Esophagus mucosa (tissue), 1 donor: ENCODE measurements at regions not wholly inside any gene's neighbourhood (a gene's known extent, or its start where the extent isn't known, plus 50 kb on each side); places are given as distances from the start of the nearest gene placed in this dataset.

ENCODE experiments used
- ATAC-seq: fragments of 200-7000 bp; cut with Tn5 transposase; one replicate; pipeline ENCODE4 v1.9.1; 2020
- donor health status: DM: yes; HTN: yes; CAD: no.

DNA sequence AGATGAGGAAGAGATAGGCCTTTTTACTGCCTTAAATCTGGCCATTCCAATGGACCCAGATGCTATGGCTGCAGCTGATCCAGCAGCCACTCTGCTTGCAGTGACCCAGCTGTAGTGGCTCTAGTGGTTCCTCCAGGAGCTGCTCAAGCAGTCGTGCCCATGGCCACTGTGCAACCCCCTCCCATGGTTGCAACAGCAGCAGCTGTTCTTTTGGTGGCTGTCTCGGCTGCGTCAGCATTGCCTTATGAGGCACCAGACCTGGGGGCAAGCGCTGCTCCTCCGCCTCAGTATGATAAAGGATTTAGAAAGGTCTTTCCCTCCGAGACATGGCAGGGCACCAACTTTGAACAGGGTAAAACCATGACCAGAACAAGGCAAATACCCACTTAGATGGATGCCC lies 384.9 kb upstream of the DCC start:
- no peak for ATAC-seq

DNA sequence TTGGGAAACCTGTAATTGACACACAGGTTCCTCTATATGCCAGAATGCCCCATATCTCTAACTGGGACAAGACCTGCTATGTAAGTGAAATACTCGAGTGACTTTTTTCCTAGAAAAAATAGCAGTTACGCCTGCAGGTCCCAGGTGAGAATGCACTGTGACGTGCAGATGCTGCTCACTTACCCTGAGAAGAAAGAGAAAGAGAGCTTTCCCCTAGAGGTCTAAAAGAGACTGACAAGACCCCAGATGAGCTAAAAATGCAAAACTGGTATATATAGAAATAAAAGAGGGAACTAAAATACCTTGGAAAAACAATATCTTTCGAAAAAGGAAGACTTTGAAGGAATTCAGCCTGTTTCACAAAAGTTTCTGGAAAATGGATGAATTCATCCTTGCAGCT lies 383.0 kb upstream of the DCC start:
- ATAC-seq, result no peak

DNA sequence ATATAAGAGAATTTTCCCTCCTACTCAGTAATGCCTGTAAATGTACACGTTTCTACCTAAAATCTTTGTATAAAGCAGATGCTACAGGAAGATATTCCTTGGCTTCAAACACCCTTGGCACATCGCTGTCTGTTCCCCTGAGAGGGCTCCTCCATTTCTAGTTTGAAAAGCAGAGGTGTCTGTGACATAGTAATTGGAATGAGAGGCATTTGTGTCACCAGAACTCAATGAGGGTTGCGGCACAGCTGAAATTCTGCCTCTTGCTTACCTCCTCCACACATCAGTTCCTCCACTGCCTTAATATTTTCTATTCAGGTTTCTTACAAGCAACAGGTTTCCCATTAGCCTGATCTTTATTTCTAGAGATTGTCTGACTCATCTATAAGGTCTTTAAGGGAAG lies 359.9 kb upstream of the DCC start:
- ATAC-seq, result no peak

DNA sequence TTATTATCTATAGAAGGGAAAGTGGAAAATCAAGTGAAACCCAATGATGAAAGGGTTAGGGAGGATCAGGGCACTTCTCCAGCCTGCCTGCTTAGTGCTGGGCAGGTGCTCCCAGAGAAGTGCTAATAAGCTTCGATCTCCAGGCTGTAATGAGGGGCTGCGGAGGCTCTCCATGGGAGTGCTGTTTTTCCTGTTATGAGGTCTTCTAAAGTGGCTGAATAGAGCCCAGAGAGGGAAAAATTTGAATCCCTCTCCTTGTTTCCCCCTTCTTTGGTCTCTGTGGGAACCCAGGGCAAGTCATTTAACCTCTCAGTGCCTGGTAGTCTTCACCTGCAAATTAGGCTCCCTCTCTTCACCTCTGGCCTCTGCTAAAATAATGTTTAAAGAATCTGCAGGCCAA lies 351.7 kb upstream of the DCC start:
- ATAC-seq, result no peak

DNA sequence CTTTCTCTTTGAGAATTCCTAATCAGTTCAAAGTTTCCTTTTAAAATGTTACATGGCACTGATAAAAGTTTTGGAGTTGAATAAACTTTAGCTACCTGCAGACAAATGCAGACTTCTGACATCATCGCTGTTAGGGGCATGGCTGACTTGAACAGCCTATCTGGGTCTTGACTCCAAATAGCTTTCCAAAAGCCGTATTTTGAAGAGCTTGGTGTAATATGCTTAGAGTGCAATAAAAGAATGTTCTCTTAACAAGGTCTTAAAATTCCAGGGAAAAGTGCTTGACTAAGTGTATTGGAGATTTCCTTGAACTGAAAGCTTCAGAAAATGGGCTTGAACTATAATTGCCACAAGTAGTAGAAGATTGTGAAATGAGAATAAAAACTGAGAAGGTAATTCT lies 342.9 kb upstream of the DCC start:
- no peak for ATAC-seq

DNA sequence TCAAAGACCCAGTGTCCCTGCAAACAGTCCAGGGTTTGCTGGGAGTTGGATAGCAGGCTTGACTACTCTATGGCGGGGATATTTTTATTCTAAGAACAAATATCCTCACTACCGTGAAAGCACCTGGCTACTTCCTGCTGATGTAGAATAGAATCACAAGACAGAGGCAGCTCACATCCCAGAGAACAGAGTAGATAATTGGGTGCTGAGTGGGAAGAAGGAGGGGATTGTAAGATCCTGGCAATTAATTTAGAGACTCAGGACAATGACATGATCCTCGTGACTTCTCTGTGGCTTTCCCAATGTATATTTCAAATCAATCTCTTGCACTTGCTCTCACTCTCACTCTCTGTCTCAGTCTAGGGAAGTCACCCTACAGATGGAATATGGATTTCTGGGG lies 341.9 kb upstream of the DCC start:
- ATAC-seq, result no peak

DNA sequence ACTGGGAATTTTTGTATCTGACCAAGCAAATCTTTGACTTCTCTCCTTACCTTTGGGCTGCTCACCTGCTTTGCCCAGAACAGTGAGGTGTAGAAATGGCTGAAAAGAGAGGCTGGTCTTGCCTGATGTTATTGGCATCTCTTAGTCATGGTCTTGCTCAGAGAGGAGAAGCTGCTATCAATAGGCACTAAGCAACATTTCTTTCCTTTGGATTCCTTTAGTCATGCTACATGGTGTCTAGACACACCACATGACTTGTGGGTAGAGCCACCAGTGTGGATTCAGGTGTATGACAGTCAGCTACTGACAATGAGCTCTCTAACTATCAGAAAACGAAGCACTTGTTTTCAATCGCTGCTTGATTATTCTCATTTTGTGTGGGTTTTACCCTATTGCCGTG lies 341.3 kb upstream of the DCC start:
- ATAC-seq, result no peak

DNA sequence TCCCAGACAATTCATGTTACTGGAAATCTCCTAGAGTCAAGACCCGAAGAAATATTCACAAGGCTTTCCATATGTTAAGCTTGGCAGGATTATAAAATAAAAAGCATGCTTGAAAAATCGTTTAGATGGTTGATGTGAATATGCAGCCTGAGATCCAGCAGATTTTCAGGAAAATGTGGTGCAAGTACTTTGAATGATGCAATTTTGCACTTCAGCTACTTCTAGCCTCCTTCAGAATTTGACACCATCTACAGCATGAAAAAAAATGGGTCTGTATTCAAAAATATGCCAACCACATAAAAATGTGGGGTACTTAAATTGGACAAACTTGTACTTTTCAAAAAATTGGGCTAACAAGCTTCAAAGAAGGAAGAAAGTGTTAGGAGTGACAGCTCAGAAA lies 340.6 kb upstream of the DCC start:
- no peak for ATAC-seq

DNA sequence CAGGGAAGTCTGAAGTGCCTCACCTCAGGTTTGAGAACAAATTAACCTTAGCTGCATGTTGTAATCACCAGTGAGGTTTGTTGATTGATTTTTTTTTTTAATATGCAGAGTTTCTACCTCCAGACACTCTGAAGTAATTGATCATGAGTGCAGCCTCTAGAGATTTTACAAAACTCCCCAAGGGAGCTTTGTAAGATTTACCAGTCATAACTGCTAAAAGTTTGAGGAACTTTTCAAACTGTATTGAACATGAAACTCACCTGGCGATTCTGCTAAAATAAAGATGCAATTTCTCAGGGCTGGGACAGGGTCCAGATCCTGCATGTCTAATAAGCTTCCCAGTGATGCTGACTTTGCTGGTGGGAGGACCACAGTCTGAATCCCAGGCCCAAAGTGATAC lies 339.6 kb upstream of the DCC start:
- no peak for ATAC-seq

DNA sequence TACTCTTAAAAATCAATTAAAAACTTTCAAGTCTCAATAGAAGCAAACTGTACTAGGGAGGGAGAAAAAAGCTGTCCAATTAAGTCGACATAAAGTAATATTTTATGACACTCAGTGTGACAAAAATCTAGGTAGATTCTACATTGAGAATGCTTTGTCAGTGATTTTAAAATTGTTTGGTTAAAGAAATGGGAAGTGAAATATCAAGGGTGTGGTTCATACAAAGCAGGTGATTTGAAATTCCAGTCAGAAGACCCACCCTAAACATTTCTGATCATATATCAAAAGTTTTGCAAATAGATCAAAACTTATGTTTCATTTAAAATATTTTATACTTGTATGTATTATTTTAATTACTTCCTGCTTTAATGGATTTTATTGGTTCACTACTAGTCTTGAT lies 338.9 kb upstream of the DCC start:
- ATAC-seq, result no peak

DNA sequence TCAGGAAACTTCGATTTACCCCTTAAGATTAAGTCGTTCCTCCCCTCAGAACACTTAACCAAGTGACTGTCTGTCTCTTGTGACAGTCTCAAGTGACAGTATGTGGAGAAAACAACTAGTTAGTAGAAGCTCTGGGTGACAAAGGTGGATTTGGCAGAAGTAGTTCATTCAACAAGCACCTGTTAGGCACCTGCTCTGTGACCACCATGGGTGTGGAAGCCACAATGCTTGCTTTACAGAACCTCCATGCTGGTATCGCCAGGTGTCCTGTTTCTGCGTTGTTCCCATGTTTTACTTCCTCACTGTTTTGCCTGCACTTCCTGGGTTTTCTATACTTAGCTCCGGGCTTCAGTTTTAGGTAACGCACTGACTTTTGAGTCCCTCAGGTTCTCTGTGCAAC lies 337.4 kb upstream of the DCC start:
- ATAC-seq, result no peak

DNA sequence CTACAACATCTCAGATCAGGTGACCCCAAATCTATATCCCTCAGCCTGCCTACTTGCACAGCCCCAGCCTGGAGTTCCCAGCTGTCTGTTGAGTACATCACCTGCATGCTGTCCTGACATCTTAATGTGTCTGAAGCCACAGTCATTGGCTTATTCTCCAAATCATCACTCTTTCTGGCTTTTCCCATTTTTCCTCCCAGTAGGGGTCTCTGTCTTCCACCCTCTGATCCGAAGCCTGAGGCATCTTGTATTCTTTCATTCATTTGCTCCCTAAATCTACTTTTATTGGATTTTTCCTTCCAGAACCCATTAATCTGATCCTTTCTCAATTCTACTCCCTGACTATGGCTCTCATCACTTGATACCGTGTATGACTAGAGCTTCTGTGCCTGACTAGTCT lies 332.9 kb upstream of the DCC start:
- ATAC-seq, result no peak

DNA sequence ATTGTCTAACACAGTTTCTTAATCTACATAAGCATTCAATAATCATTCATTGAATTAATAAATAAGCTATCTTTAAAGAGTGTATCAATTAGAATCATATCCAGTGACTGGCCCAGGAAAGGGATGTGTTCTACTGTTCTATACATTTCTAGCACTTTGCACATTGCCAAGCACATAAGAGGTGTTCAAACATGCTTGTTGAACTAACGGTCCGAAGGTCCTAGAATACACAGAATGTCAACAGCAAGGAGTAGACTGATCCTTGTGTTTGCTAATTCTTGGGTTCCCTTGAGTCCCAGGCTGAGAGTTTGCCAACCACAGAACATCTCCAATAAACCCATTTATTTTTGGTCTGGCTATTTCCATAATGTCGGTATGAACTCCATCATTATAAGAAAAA lies 331.7 kb upstream of the DCC start:
- no peak for ATAC-seq

DNA sequence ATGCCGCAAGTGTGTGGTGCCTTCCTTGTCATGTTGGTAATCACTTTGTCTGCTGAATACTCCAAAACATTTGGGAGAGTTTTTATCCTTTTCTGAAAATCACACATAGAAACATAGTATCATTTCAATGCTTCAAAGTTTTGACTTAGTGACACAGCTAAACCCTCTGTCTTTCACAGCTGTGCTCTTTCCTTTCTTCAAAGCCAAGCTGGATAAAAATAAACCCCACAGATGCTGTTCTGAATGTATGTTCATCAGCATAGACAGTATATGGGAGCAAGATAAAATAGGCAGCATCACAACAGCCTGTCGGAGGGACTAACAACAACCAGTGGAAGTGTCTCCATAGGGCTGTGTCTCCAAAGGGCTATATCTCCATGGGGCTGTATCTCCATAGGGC lies 331.3 kb upstream of the DCC start:
- ATAC-seq, result no peak

DNA sequence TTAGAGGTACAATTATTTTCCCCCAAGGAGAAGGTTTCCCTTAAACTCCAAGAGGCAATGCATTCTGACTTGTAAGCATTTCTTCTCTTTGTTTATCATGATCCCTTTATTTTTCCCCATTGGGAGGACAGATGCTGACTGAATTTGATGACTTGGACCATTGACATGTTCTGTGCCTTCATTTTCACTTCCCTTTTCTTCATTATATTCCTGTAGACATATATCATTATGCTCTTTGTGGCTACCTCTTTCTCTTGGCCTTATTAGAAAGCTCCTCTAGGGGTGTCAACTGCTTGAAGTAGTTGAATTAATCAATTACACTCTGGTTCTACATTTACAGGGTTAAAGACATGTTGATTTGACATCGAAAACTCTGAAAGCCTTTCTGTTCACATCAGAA lies 330.0 kb upstream of the DCC start:
- ATAC-seq, result no peak

DNA sequence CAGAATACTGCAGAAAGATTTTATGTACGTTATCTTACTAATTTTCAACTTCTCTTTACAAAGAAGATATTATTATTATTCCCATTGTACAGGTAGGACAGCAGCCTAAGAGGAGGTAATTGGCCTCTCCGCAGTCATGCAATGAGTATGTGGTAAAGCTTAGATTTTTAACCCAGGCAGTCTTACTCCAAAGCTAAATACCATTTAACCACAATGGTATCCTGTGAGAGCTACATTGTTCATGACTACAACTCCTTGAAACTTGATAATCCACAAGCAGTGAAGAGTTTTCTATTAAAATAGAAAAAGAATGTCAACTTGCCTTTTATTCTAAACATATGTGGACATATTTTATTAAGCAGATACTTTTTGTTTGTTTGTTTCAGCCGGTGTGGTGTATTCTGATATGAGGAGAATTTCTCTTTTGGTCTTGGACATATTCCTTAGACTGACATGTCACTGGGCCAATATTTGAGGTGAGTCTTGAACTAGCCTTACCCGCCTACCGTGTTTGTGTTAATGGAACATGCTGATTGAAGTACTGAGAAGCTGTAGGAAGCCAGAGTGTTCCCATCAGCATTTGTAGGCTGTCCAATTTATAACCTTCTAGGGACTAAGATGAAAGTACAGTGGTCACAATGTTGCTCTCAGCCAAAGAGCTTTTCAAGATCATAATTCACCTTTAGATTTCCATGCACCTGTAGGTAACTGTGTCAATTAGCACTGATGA lies 293.9 kb upstream of the DCC start:
- ATAC-seq, result no peak

DNA sequence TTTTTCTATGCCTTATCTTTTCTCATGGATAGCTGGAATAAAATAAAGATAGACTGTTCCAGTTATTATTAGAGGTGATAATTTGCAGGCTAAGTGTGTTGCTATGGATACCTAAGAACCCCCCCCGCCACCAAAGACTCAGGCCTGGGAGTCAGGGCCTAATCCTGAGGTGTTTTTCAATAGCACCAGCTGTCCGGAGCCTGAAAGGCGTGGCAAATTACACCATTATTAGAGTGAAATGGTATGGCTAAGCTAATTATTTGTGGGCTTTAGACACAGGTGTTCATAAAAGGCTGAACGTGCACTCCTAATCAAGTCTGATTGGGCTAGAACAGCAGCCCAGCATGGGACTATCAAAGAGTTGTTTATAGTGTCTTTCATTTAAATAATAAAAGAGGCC lies 293.2 kb upstream of the DCC start:
- ATAC-seq, result no peak

DNA sequence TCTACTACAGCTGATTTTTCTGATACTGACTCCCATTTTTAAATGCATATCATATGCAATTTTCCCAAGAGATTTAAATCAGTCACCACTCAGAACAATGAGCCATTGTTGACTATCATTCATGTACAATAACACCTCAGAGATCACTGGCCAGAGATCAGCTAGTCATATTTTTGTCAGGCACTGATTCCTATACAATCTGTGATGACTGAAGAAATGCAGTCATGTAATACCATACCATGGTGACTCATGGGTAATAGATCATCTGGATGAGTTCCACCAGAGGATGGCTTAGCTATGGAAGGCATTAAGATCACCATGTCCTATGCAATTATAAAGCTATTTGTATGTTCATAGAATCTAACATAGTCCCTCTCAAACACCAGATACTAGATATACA lies 285.7 kb upstream of the DCC start:
- ATAC-seq, result no peak

DNA sequence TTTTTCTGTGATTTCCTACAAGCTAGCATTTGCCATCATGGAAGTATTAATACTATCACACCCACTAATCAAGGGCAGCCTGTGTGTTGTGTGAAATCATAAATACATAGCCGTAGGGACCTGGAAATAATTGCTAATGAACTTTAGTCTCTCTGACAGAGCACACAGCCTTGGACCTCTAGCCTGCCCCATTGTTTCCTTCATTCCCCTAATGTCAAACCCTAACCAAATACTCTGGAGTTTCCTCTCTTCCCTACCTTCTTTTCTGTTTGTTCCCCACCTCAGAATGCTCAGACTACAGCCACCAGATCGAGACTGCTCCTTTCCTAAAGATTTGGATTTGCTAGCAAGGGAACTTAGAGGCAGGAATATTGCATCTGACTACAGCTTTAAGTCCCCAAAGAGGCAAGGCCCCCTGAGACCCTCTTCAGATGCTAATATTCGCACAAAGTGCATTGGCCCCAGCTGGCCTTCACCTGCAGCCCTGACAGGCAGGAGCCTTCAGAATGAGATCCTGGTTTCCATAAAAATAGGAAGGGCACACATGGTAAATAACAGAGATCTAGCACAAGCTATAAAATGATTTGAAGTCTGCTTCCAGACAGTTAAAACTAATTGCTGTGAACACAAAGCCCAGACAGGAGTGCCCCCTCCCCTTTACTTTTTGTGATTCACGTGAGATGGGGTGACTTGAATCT lies 279.2 kb upstream of the DCC start:
- no peak for ATAC-seq

DNA sequence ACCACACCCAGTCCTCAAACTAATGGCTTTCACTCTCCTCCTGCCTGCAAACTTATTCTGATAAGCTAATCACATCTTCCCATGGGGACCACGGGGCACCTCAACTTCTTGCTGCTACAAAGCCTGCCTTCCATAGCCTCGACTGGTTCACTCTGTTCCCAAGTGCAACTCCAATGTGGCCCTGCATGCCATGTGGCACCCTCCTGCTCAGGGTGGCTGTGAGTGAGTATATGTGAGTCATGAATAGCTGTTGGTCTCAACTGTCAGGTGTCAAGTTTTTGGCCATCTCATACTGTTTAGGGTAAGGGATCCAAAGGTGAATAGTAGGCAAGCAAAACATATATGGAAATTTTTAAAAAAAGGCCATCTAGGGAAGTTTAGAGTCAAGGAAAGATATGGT lies 276.1 kb upstream of the DCC start:
- ATAC-seq, result no peak

DNA sequence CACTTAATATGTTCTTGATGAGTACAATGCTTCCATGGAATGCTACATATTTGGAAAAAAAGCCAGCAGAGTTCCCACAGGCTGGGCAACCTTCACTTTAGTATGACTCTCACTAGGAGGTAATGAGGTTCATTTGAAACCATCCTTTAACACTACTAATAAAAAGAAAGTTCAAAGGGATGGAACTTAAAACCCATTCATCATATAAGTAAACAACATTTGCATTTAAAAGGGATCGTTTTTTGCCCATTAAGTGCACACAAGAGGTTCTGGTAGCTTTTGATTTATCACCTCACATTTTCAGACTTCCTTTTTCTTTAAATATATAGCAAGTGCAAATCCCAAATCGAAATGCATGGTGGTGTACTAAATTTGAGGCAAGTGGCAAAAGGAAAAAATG lies 270.8 kb upstream of the DCC start:
- ATAC-seq, result no peak

DNA sequence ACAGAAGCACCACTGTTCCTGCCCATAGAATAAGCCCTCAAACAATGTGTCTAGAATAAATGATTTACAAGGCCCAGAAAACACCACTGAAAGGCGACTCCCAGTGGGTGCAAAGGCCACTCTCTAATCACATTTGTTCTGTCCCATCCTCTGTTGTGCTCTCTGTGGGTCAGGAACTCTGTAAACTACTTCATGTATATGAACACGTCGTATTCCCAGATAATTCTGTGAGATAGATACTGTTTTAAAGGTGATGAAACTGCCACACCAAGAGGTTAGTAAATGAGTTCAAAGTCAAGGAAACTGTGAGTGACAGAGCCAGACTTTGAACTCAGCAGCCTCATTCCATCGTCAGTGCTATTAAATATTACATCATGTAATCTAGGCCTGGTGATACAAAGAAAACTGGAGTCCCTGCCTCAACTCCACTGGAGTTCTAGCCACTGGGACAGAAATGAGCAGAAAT lies 269.7 kb upstream of the DCC start:
- no peak for ATAC-seq

DNA sequence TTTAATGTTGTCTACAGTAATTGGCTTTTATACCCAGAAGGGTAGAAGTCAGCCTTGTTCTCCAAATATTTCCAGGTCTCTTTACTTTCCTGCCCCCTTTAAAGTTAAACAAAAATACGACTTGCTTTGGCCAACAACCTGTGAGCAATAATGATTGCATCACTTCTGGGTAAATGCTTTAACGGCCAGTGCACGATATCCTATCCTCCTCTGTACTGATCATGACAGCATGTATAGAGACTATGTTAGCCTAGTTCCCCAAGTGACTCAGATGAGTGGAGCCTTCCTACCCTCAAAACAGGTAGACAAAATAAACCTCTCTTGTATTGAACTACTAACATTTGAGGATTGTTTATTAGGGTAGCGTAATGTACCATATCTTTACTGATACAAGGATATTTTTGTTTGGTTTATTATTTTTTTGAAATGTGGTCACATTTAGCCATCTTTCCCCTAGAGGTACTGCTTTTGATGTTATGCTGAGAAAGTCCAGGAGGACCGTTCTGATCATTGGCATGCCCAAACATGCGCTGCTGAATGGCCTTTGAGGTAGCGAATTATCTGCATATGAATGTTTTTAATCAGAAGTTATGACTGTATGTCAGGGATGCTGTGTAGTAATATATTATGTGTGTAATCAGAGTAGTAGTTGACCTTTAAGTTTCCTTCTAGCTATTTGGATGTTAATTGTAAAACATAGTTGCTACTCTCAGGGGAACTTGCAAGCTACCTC lies 262.6 kb upstream of the DCC start:
- ATAC-seq, result no peak

DNA sequence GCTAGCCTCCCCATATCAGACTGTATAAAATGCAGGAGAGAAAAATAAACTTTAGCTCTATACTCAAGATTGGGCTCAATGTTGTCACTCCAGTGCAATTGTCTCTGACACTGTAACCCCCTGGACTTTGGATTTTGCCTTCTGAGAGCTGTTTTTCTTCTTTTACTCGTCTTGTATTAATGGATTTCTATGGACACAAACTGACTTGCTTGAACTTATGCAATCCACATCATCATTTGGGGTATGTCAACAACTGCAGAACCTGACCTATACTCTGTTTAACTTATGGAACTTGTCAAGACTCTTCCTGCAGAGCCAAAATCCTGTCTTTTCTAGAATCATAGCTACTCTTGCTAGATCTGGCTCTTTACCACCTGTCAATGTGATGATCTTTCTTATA lies 257.8 kb upstream of the DCC start:
- no peak for ATAC-seq
